Hepatocyte (in vitro differentiated cells): ENCODE measurements at regions not wholly inside any gene's neighbourhood (a gene's known extent, or its start where the extent isn't known, plus 50 kb on each side); places are given as distances from the start of the nearest gene placed in this dataset.

ENCODE experiments used
- EZH2 ChIP-seq: fragments of 200-600 bp; sonication (generic); IDR thresholded peaks from 2 replicates; pipeline ENCODE4 v1.6.1; 2016; ENCODE audit warnings: antibody characterized with exemption, mild to moderate bottlenecking, borderline replicate concordance
- EZH2phosphoT487 ChIP-seq: fragments of 200-600 bp; sonication (generic); IDR thresholded peaks from one replicate; pipeline ENCODE4 v1.6.1; 2018; ENCODE audit warnings: antibody characterized with exemption, mild to moderate bottlenecking, low read depth, moderate library complexity; ENCODE audit not compliant: unreplicated experiment, severe bottlenecking
- TF ChIP-seq, protein P1 (sequence below): fragments of 200-600 bp; sonication (generic); IDR thresholded peaks from 2 replicates; pipeline ENCODE4 v1.5.1; 2016; ENCODE audit warnings: antibody characterized with exemption, mild to moderate bottlenecking; ENCODE audit not compliant: poor library complexity

GRCh38 chr2:180494286-180494685 is 486.1 kb upstream of the UBE2E3 start:
- TF ChIP-seq, protein P1, sequence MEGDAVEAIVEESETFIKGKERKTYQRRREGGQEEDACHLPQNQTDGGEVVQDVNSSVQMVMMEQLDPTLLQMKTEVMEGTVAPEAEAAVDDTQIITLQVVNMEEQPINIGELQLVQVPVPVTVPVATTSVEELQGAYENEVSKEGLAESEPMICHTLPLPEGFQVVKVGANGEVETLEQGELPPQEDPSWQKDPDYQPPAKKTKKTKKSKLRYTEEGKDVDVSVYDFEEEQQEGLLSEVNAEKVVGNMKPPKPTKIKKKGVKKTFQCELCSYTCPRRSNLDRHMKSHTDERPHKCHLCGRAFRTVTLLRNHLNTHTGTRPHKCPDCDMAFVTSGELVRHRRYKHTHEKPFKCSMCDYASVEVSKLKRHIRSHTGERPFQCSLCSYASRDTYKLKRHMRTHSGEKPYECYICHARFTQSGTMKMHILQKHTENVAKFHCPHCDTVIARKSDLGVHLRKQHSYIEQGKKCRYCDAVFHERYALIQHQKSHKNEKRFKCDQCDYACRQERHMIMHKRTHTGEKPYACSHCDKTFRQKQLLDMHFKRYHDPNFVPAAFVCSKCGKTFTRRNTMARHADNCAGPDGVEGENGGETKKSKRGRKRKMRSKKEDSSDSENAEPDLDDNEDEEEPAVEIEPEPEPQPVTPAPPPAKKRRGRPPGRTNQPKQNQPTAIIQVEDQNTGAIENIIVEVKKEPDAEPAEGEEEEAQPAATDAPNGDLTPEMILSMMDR, result no peak
- TF ChIP-seq EZH2, result no peak
- no peak for TF ChIP-seq EZH2phosphoT487
